ENCODE measurements at regions not wholly inside any gene's neighbourhood (a gene's known extent, or its start where the extent isn't known, plus 50 kb on each side); places are given as distances from the start of the nearest gene placed in this dataset.

DNA sequence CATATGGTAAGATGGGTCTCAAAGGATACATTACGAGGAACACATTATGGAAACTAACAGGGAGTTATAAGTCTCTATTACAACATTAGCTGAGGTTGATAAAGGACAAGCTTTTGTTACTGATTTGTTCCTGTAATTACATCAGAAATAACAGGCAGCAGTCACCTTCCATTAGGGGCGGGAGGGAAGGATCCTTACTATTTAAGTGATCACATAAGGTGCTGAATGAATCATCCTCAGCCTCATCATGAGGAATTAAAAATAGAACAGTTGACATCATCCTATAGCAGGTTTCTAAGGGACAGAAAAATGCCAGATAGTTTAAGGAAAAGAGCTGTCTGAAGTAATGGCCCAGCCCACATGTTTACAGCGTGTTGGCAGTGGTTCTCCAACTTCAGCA, 86.9 kb upstream of the MGAT5 start:
- no peak for DNase-seq (ENCODE audit: low spot score)

DNA sequence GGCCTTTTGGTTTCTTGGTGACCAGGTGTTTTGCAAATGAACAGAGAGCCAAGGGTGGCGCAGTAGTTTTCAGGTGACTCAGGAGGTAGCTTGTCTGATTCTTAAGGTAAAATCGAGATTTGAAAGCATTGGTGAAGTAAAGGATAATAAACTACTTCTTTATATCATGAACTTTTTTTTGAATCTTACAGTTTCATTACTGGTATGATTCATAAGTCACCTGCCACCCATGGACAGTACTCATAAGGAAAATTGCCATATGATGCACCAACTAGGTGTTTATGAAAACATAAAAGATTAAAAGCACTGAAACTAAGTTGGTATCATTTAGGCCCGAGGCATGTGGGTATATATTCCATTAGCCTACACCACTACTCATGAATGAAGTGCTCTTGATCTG, 84.1 kb upstream of the MGAT5 start:
- DNase-seq (ENCODE audit: low spot score), result no peak

- no peak for DNase-seq (ENCODE audit: low spot score)
These were observed 83.6 kb upstream of the MGAT5 start for GRCh38 chr2:134170294-134170693.

DNA sequence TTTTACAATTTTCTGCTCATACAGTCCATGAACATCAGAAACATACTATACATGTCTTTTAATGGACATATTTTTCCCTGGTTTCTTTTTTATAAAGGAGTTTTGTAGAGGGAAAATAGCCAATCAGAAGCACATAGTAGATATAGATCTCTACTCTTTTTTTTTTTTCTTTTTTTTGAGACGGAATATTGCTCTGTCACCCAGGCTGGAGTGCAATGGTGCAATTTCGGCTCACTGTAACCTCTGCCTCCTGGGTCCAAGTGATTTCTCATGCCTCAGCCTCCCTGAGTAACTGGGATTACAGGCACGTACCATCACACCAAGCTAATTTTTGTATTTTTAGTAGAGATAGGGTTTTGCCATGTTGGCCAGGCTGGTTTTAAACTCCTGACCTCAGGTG, 83.2 kb upstream of the MGAT5 start:
- DNase-seq (ENCODE audit: low spot score), result no peak

DNA sequence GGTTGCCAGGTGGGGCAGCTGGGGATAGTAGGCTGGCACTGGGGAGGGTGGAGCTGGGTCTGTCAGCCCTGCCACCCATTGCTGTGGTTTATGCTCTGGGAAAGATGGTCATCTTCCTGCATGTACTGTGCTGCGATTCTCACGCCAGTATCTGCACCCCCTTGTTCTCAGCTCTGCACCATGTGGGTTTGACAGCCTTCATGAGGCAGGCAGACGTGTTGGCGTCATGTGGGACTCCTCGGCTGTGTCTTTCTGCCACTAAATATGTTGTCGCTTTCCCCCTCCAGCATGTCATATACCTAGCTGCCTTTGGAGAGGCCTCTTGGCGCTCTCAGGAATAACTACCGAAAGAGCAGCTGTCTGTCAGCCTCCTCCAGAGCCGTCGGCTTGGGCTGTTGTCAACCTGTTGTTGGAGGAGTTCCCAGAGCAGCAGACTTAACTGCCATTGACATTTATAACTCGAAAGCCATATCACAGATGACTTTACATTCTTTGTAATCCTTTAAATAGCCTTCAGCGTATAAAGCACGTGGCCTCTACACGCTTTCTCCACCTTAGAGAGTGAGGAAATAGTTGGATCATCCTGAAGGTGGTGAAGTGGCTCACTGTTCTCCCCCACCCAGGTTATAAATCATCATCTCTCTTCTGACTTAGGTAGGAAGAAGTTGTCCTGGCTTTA, 80.4 kb upstream of the MGAT5 start:
- DNase-seq (ENCODE audit: low spot score), result peak; percentile 29

DNA sequence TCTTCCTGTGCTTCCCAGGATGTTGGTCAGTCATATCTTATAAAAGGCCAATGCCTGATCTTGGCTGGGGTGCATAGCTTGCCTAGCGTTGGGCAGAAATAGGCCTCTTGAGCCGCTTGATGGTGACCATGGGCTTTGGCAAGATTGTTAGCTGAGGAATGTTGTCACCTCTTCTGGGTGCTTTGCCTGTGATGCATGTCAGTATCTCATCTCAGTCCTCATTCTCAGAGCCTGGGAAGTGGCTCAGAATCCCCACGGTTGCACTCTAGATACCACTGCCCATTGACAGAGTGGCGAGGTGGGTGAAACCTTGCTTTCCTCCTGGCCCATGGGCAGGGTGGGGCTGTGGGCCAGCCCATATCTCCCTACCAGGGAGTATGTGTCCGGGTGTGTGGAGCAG, 79.2 kb upstream of the MGAT5 start:
- no peak for DNase-seq (ENCODE audit: low spot score)

DNA sequence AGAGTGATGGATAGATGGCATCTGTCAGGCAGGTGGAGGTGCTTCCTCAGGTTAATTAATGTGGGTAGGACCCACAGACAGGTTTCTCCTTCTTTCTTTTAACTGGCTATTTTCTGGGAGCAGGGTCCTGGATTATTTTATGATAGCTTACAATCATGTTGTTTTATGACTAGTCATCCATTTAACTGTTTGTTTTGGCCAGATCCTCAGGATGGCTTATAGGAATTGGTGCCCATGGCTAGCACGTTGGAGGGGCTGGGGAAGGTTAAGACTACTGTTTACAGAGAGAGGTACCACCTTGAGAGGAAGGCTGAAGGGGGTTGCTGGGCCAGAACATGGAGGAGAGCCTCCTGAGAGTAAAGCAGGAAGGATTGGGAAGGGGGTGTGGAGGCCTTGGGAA, 78.0 kb upstream of the MGAT5 start:
- DNase-seq (ENCODE audit: low spot score), result no peak

DNA sequence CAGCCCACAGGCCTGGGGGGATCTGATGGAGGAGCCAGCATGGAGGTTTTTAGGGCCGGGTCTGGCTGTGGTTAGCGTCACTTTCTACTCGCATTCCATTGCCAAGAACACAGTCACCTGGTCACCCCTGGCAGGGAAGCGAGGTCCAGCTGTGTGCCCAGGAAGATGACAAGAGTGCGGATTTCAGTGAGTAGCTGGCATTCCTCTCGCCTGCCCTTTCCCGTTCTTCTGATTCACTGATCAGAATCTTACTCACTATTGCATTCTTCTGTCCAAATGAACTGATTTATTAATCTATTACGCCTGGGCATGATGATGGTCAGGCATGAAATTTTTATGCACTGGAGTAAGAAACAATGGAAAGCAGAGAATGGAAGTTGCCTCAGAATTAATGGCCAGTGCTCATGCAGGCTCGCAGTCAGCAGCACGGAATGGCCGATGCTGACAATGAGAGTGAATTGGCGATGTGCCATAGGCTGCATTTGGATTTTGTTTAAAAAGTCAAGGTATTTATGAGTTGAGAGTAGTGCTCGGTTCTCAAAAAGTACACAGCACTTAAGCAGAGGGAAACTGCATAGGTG, 76.4 kb upstream of the MGAT5 start:
- DNase-seq (ENCODE audit: low spot score), result peak; percentile 35

DNA sequence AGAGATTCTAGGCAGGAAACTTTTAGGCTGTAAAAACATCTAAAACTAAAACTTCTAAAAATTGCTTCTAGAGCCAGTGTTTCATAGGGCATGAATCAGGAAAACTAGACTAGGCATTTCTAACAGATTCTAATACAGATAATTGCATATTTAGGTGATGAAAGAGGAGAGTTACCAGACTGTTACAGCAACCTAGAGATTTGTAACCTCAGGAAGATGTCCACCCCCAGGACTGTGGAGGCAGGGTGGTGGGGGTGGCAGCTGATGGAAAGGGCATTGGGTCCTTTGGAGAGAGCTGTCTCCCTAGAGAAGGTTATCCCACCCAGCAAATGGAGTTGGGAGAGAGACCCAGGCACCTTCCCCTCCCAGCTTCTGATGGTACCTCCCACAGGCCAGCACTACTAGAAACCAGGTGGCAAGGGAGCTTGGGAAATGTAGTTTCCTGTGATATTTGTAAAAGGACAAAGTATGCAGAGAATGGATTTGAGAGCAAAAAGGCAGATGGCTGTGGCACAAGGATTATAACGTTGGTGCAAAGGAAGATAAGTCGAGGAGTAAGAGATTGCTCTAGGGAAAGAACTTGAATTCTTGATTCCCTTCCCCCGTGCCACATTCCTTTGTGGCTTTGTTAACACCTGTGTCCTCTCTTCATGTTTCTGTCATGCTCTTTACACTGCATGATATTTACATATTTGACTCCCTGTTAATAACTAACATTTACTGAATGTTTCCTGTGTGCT, 75.6 kb upstream of the MGAT5 start:
- DNase-seq (ENCODE audit: low spot score), result no peak

DNA sequence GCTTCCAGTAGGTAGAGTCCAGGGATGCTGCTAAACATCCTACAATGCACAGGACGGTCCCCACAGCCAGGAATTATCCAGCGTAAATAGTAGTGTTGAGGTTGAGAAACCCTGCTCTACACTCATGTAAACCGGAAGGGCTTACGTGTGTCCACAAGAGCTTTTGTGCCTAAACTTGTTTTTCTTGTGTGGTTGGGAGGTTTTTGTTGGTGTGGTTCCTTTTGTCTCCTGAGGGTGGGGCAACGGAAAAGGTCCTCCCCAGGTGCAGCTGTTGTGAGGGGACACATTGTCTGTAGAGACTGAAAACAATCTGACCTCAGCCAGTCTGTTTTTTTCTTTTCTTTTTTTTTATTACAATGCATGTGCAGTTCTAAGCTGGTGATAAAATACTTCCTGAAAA, 72.7 kb upstream of the MGAT5 start:
- no peak for DNase-seq (ENCODE audit: low spot score)

- DNase-seq (ENCODE audit: low spot score), result no peak
These were observed 70.2 kb upstream of the MGAT5 start for GRCh38 chr2:134183679-134184078.

GRCh38 chr2:134185639-134186038, 68.2 kb upstream of the MGAT5 start:
- no peak for DNase-seq (ENCODE audit: low spot score)

DNA sequence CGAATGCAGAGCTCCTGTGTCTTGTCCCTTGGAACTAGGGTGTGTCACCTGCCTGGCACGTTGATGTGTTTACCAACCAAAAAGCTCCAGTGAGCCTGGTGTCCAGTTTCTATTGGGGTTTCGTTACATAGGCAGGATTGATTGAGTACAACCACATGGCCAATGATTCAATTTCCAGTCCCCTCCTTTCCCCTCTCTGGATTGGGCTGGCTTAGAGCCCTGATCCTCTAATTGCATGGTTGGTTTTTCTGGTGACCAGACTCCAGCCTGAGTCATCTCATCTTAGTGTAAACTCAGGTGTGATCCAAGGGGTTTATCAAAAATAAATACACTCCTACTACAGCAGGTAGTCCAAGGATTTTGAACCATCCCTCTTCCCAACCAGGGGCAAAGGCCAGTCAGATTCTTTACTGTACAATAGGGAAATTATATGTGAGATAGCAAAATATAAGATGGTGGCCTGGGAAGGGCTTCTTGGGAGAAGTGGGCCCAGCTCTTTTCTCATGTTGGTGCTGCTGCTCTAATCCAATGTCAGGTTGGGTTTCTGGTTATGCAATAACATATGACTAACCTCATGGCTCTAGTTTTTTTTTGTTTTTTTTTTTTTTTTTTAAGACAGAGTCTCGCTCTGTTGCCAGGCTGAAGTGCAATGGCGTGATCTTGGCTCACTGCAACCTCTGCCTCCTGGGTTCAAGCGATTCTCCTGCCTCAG, 64.7 kb upstream of the MGAT5 start:
- DNase-seq (ENCODE audit: low spot score), result no peak

DNA sequence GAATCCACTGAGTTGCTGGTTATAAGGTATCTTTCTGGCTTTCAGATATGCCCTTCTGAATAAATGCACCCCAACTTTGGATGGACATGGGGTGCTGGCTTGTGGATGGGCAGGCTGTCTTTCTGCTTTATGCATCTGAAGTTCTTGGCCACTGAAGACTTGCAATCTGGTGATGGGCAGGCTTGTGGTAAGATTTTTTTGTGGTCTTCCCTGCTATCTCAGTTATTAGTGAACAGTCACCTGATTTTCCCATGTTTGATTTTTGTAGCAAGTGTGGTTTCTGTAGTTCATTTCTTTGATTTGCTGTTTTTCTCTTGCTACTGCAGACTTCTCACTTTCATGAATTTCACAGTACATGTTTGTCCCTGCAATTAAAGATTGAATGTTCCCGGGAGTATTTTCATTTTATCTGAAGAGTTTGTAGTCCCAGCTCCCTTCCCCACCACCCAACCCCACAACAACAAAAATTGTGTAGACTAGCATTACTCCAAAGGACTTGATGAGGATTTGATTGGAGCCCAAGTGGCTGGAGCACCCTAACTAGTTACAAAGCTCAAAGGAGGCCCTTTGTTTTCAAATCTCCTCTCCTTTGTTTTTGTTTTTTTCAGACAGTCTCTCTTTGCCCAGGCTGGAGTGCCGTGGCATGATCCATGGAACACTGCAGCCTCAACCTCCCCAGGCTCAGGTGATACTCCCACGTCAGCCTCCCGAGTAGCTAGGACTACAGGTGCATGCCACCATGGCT, 63.6 kb upstream of the MGAT5 start:
- DNase-seq (ENCODE audit: low spot score), result no peak

GRCh38 chr2:134190807-134191203, 63.1 kb upstream of the MGAT5 start:
- DNase-seq (ENCODE audit: low spot score), result no peak

GRCh38 chr2:134191835-134192234, 62.0 kb upstream of the MGAT5 start:
- DNase-seq (ENCODE audit: low spot score), result no peak

DNA sequence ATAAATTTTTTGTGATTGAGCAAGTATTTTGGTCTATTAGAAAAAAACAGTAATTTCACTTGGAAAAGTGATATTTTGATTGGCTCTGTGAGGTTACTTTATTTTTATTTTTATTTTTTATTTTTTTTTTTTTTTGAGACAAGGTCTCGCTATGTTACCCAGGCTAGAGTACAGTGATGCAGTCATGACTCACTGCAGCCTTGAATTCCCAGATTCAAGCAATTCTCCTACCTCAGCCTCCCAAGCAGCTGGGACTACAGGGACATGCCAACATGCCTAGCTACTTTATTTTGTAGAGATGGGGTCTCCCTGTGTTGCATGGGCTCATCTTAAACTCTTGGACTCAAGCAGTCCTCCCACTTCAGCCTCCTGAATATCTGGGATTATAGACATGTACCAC, 60.9 kb upstream of the MGAT5 start:
- no peak for DNase-seq (ENCODE audit: low spot score)

GRCh38 chr2:134194519-134194918, 59.4 kb upstream of the MGAT5 start:
- no peak for DNase-seq (ENCODE audit: low spot score)

- no peak for DNase-seq (ENCODE audit: low spot score)
These were observed 58.5 kb upstream of the MGAT5 start for GRCh38 chr2:134195341-134195740.

DNA sequence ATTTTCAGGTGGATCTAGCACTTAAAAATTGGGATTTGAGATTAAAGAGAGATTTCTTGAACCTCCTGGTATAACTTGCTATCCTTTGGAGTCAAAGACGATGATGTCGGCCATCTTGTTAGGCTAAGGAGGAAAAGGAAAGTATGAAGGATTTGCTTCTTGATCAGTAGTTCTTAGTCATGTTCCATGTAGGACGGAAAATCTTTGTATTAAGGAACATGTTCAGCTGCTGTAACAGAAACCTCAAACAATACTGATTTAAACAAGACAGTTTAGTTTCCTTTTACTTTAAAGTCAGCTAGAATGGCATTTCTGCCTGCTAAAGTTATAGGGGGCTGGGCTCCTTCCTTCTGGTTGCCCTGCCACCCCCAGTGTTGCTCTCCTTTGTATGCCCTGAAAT, 56.4 kb upstream of the MGAT5 start:
- no peak for DNase-seq (ENCODE audit: low spot score)

- no peak for DNase-seq (ENCODE audit: low spot score)
These were observed 55.8 kb upstream of the MGAT5 start for GRCh38 chr2:134198006-134198634.

All from umbilical cord (tissue), 1 donor.